Pulmonary artery endothelial cell (primary cell): ENCODE measurements at regions not wholly inside any gene's neighbourhood (a gene's known extent, or its start where the extent isn't known, plus 50 kb on each side); places are given as distances from the start of the nearest gene placed in this dataset.
"Not testable (repeated sequence)": the region's sequence is repeated elsewhere in the genome, so short reads cannot be mapped to it uniquely, and the experiment has no call there.

ENCODE experiments used
- DNase-seq: peaks from one replicate; pipeline ENCODE4 v3.0.0-alpha.2; 2011; ENCODE audit warnings: low read depth, low spot score

DNA sequence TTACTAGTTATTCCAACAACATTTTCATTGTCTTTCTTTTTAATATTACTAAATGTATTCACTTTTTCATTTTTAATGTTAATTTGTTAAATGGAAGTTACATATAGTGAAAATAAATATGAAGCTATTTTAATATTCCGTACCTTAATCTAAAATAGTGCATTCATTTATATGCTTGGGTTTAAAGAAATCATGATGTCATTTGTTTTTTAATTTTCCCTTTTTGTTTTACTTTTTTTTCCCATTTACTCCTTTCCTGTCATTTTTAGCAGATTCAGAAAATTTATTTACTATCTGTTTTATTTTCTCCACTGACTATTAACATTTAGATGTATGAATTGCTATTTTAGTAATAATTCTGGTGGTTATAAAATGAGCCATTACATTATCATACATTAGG lies 183.0 kb upstream of the CDH9 start:
- DNase-seq: no peak

- no peak for DNase-seq
These were observed 182.4 kb upstream of the CDH9 start for GRCh38 chr5:27220752-27221151.

- no peak for DNase-seq
These were observed 179.6 kb upstream of the CDH9 start for GRCh38 chr5:27217977-27218376.

- no peak for DNase-seq
These were observed 179.0 kb upstream of the CDH9 start for GRCh38 chr5:27217155-27217956.

GRCh38 chr5:27216367-27216950 lies 178.1 kb upstream of the CDH9 start:
- no peak for DNase-seq

DNA sequence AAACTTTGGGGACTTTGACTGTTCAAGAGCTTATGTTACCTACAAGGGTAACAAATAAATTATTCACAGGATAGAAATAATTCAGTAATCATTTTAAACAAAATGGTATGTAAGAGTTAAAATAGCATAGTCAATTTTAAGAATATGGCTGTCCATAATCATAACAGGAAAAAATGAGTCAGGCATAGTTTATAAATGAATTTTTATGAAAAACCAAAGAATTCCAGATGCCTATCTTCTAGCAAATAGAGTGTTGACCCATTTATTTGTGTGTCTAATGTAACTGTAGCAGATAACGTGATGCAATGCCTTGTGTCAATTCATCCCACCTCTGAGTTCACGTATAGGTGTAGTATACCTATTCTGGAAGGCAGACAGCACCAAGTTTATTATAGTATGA lies 169.7 kb upstream of the CDH9 start:
- DNase-seq: no peak

GRCh38 chr5:27191786-27192510 lies 153.6 kb upstream of the CDH9 start:
- DNase-seq: no peak

DNA sequence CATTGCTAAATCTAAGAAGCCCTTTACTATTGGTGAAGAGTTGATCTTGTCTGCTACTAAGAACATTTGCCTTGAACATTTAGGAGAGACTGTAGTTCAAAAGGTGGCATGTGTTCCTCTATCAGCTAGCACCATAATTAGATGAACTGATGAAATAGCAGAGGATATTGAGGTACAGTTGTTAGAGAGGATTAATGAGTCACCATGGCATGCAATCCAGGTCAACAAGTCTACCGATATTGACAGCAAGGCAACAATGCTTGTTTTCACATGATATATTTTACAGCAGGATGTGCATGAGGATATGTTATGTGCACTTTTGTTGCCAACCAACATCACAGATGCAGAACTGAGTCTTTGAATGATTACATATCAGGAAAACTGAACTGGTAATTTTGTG lies 134.3 kb upstream of the CDH9 start:
- DNase-seq: no peak

GRCh38 chr5:27171761-27172261 lies 133.4 kb upstream of the CDH9 start:
- DNase-seq: no peak

GRCh38 chr5:27158775-27159174 lies 120.4 kb upstream of the CDH9 start:
- no peak for DNase-seq

DNA sequence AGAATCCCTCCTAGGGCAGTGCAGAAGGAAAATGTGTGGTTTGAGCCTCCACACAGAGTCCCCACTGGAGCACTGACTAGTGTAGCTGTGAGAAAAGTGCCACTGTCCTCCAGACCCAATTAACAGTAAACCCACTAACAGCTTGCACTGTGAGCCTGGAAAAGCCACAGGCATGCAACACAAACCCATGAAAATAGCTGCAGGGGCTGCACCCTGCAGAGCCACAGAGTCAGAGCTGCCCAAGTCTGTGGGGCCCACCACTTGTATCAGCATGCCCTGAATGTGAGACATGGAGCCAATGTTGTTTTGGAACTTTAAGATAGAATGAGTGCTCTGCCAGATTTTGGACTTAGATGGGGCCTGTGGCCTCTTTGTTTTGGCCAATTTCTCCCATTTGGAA lies 119.8 kb upstream of the CDH9 start:
- DNase-seq: no peak

DNA sequence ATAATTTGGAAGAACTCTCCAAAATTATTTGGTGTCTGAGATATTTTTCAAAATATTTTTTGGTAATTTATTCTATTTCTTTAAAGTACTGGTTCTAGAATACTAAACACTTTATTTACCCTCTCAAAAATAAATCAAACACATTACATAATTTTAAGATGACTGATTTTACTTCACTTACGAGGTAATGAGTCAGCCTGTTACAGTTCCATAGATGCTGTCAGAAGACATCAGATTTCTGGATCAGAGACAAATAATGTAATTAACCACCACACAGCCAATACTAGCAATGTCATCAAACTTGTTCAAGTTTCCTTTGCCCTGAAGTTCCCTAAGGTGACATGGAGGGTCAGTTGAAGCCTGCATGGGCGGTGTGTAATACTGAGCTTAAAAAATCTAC lies 106.1 kb upstream of the CDH9 start:
- DNase-seq: no peak

DNA sequence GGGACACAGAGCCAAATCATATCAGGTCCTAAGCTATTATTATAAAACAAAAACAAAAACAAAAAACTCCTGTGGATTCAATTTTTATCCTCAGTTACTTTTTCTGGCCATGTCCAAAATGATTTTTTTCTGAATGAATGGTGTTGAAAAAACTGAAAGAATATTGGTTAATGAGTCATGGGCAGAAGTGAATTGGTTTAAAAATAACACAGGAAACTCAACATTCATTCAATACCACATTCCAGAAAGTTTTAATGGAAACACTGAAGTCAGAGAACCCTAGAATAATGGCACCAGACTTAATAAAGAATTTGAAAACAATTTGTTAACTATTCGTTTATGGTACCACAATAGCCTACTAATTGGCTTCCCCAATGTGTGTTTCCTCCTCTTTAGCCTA lies 102.4 kb upstream of the CDH9 start:
- no peak for DNase-seq

- no peak for DNase-seq
These were observed 92.2 kb upstream of the CDH9 start for GRCh38 chr5:27130587-27130986.

DNA sequence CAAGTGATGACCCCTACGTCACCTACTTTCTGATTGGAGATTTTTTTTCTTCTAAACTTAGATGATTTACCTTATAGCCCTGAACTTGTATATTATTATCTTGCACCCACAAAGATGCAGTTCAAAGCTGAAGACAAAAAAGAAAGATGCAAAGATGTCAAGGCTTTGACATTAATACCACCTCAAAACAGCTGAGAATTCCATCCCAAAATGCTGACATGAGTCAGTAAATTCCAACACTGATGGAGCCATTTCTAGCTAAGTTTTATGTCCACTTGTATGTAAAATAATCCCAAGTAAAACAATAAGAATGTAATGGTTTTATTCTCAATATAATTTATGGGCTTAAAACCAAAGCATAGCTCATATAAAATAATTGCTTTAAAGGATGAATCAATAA lies 91.5 kb upstream of the CDH9 start:
- no peak for DNase-seq

GRCh38 chr5:27125856-27126255 lies 87.5 kb upstream of the CDH9 start:
- no peak for DNase-seq

GRCh38 chr5:27124590-27124989 lies 86.2 kb upstream of the CDH9 start:
- no peak for DNase-seq

DNA sequence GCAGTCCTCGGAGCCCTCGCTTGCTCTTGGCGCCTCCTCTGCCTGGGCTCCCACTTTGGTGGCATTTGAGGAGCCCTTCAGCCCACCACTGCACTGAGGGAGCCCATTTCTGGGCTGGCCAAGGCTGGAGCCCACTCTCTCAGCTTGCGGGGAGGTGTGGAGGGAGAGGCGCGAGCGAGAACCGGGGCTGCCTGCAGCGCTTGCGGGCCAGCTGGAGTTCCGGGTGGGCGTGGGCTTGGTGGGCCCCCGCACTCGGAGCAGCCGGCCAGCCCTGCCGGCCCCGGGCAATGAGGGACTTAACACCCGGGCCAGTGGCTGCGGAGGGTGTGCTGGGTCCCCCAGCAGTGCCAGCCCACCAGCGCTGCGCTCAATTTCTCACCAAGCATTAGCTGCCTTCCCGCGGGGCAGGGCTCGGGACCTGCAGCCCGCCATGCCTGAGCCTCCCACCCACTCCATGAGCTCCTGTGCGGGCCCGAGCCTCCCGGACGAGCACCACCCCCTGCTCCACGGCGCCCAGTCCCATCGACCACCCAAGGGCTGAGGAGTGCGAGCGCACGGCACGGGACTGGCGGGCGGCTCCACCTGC lies 81.4 kb upstream of the CDH9 start:
- DNase-seq: not testable (repeated sequence)

DNA sequence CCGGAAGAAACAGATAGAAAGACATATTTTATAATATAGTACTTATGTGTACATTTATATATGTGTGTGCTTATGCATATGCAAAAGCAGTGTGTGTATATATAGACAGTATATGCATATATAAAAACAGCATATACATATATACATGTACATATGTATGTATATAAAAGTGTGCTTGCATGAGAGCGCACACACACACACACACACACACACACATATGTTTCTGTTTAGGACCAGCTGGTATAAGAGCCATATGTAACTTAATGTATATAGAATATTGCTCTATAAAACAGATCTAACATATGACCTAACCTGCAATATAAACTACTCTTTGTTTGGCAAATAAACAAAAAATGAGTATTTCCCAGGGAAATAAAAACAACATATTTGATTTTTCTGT lies 65.1 kb upstream of the CDH9 start:
- no peak for DNase-seq

- not testable (repeated sequence) for DNase-seq
These were observed 57.4 kb upstream of the CDH9 start for GRCh38 chr5:27095761-27096160.

- no peak for DNase-seq
These were observed 54.9 kb upstream of the CDH9 start for GRCh38 chr5:27093279-27093678.

GRCh38 chr5:27091858-27092257 lies 53.5 kb upstream of the CDH9 start:
- no peak for DNase-seq
